WI38 (cell line): ENCODE measurements at regions not wholly inside any gene's neighbourhood (a gene's known extent, or its start where the extent isn't known, plus 50 kb on each side); places are given as distances from the start of the nearest gene placed in this dataset.

Source experiments
- H3K4me3 ChIP-seq: 2 replicates; pipeline ENCODE4 v1.5.1; 2011; ENCODE audit warnings: low read depth, mild to moderate bottlenecking, control low read depth, low read length
- TF ChIP-seq, protein P1 (sequence below): IDR thresholded peaks from 2 replicates; pipeline ENCODE4 v1.5.1; 2012; ENCODE audit warnings: low read depth, mild to moderate bottlenecking, control low read depth, low read length

DNA sequence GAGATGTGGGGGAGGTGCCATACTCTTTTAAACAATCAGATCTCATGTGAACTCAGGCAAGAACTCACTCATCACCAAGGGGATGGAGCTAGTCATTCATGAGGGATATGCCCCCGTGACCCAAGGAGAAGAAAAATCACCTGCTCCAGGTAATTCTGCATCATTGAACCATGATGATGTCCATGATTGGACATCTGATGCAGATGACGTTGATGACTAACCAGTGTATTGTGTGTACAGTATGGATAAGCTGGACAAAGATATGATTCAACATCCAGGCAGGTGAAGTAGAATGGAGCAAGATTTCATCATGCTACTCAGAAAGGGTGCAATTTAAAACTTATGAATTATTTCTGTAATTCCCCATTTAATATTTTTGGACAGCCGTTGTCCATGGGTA lies 286.4 kb upstream of the SMIM31 start:
- TF ChIP-seq, protein P1, sequence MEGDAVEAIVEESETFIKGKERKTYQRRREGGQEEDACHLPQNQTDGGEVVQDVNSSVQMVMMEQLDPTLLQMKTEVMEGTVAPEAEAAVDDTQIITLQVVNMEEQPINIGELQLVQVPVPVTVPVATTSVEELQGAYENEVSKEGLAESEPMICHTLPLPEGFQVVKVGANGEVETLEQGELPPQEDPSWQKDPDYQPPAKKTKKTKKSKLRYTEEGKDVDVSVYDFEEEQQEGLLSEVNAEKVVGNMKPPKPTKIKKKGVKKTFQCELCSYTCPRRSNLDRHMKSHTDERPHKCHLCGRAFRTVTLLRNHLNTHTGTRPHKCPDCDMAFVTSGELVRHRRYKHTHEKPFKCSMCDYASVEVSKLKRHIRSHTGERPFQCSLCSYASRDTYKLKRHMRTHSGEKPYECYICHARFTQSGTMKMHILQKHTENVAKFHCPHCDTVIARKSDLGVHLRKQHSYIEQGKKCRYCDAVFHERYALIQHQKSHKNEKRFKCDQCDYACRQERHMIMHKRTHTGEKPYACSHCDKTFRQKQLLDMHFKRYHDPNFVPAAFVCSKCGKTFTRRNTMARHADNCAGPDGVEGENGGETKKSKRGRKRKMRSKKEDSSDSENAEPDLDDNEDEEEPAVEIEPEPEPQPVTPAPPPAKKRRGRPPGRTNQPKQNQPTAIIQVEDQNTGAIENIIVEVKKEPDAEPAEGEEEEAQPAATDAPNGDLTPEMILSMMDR, result no peak
- no peak overlapping the region for H3K4me3 ChIP-seq

DNA sequence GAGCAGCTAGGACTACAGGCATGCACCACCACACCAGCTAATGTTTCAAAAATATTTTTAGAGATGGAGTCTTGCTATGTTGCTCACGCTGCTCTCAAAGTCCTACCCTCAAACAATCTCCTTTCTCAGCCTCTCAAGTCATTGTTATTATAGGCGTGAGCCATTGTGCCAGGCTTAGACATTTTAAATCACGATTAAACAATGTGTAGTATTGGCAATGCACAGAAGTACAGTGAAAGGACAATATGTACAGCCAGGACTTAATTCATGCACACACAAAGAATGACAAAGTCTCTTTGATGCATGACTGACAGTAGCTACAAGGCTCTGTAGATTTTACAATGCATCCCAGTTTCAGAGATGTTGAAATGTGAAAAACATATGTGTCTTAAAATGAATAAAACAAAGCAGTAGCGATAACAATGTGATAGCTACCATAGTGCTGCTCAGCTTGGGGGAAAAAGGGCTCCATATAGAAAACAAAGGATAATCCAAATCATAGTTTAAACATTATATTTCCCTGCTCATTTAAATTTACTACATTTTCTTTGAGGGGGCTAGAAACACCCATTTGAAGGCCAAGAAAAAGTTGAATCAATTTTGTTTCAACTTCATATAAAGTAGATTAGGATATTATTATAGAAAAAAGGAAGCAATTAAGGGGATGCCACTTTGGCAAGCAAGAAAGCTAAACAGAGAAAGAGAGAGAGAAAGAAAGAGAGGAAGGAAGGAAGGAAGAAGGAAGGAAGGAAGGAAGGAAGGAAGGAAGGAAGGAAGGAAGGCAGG lies 272.4 kb upstream of the SMIM31 start:
- TF ChIP-seq, protein P1, result no peak
- H3K4me3 ChIP-seq, result no peak overlapping the region

DNA sequence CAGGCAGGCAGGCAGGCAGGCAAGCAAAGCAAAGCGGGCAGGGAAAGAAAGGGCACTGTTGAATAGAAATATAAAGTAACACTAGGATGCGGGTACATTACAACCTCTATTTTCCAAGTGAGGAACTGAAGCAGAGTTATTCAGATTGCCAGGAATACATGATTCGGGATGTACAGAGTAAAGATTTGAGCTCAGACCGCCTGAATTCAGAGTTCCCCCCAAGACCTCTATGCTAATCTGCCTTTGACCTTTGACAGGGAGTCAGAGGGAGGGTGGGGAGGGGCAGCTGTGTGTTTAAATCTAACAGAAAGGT lies 271.9 kb upstream of the SMIM31 start:
- TF ChIP-seq, protein P1, result no peak
- H3K4me3 ChIP-seq, result no peak overlapping the region

DNA sequence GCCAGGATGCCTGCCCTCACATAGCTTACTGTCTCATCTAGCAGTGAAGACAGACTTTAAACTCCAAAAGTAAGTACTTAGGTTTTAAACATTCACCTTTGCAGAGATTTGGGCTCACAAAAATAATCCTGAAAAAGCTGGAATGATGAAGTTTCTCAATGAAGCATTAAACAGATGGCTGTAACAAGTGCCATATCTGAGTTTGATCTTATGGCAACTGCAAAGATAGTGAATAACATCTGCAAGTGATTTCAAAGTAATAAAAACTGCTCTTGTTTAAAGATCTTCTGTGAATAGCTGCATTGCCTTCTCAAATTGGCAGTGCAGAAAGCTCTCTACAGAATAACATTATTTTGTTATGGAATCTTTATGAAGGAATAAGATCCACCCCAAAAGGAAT lies 271.2 kb upstream of the SMIM31 start:
- no peak overlapping the region for H3K4me3 ChIP-seq
- TF ChIP-seq, protein P1, result no peak

DNA sequence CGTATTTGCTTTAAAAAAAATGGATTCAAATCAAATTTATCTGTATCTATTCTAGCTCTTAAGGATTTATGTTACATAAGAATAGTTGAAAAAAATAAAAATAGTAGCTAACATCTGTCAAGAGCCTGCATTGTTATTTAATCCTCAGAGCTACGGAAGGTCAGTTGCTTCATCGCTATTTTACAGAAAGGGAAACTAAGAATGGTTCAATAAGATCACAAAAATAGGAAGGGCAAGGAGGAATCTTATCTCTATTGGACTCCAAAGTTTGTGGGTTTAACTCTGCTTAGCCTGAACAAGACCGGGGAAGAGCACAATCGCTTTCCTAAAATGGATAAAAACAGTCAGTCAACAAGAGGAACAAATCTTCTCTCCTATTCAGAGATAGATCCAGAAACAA lies 270.2 kb upstream of the SMIM31 start:
- TF ChIP-seq, protein P1, result no peak
- no peak overlapping the region for H3K4me3 ChIP-seq

DNA sequence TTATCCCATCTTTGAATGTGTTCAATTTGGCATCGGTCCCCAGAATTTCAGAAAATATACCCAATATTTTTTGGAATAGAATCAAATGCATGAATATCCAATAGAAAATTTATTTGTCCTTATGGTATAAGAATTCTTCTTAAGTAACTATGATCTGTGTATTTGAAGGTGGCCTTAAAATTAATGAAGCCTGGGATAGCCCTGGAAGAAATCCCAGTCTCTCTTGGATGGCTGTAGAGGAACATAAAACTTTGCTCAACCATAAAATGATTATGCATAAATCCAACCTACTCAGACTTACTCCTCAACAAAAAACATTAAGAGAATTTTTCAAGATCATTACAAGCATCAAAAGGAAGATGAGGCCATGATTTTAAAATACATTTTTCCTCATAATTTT lies 269.4 kb upstream of the SMIM31 start:
- TF ChIP-seq, protein P1, result no peak
- no peak overlapping the region for H3K4me3 ChIP-seq

DNA sequence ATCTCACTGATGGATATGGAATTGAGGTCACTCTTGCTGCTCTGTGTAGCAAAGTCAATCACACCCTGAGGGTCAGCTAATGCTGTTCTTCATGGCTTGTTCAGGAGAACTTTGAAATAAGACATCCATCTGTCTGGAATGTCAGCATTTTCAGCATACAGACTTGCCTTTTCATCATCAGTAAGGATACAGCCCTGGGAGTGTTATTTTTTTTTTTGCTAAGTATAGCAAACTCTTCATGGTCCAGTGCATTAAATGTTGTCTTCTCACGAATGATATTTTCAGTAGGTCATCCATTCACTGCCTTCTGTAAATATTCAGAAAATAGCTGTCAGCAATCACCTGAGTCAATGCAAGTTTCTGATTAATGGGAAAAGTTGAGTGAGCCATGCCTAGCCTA lies 268.8 kb upstream of the SMIM31 start:
- TF ChIP-seq, protein P1, result no peak
- no peak overlapping the region for H3K4me3 ChIP-seq
